ENCODE measurements at regions not wholly inside any gene's neighbourhood (a gene's known extent, or its start where the extent isn't known, plus 50 kb on each side); places are given as distances from the start of the nearest gene placed in this dataset.

DNA sequence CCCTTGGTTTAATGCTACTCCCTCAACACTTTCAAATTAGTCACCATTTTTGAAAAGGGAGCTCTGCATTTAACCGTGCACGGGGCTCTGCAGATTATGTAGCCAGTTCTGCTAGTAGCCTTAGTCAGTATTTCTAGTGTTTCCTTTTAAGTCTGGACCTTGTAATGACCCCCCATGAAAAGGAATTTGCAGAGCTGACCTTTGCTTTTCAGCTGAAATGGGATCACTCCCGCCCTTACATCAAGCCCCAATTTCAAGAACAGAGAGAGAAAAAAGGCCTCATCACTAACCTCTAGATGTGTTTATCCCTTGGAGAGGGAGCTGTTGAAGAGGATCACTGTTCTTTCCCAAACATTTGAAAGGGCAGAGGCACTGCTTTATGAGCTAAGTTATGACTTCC, 490.7 kb upstream of the BTBD3 start:
- no peaks in the 10 kb centered on the region for H4K20me1 ChIP-seq (ENCODE audit: insufficient read depth, low read length)
- no peak overlapping the region for H2AK9ac ChIP-seq (replicated peaks; ENCODE audit: low read depth, low read length, poor library complexity)
- POLR2A ChIA-PET (ENCODE audit: unreplicated experiment): no interaction called here
- H2BK15ac ChIP-seq (ENCODE audit: low read depth, low read length): no peak overlapping the region
- H3K4ac ChIP-seq (ENCODE audit: low read depth, low read length): no peak overlapping the region
- H3K79me1 ChIP-seq (ENCODE audit: low read depth in 1 of 2, low read length in 2 of 2): no peaks in the 10 kb centered on the region
- peaks cover 3% of the 10 kb centered on the region; the same call in 1 of the 2 replicates for H3K4me1 ChIP-seq (ENCODE audit: control insufficient read depth, insufficient read depth, low read length)
- H3K9ac ChIP-seq (ENCODE audit: low read depth, low read length): no peak overlapping the region
- intact Hi-C loops (cut with micrococcal nuclease) (no loop called here), dilution Hi-C loops (cut with HindIII; ENCODE audit: low sequenced_read_pairs, unreplicated experiment) (no loop called here), in situ Hi-C loops (cut with MboI; ENCODE audit: low sequenced_read_pairs) (no loop called here)
- H4K8ac ChIP-seq (ENCODE audit: low read depth in 2 of 2, low read length in 2 of 2): no peak overlapping the region
- no peak for TF ChIP-seq BHLHE40 (IDR thresholded peaks at IDR 0.05; ENCODE audit: low read depth, low read length)
- no peak for TF ChIP-seq CEBPB (IDR thresholded peaks at IDR 0.05; ENCODE audit: low read depth, low read length)
- TF ChIP-seq, protein P1, sequence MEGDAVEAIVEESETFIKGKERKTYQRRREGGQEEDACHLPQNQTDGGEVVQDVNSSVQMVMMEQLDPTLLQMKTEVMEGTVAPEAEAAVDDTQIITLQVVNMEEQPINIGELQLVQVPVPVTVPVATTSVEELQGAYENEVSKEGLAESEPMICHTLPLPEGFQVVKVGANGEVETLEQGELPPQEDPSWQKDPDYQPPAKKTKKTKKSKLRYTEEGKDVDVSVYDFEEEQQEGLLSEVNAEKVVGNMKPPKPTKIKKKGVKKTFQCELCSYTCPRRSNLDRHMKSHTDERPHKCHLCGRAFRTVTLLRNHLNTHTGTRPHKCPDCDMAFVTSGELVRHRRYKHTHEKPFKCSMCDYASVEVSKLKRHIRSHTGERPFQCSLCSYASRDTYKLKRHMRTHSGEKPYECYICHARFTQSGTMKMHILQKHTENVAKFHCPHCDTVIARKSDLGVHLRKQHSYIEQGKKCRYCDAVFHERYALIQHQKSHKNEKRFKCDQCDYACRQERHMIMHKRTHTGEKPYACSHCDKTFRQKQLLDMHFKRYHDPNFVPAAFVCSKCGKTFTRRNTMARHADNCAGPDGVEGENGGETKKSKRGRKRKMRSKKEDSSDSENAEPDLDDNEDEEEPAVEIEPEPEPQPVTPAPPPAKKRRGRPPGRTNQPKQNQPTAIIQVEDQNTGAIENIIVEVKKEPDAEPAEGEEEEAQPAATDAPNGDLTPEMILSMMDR (conservative IDR thresholded peaks at IDR 0.05; ENCODE audit: low read depth, low read length): no peak
- TF ChIP-seq MAFK (IDR thresholded peaks at IDR 0.05; ENCODE audit: low read depth, low read length): no peak
- H2AK5ac ChIP-seq (ENCODE audit: low read depth, low read length): no peak overlapping the region
- H4K5ac ChIP-seq (ENCODE audit: low read depth, low read length): no peak overlapping the region; the same call in 1 of the 2 replicates
- no peak overlapping the region for H3K14ac ChIP-seq (replicated peaks; ENCODE audit: low read depth, low read length)
- H3K27ac ChIP-seq (ENCODE audit: insufficient read depth, low read length): no peak overlapping the region
- no peaks in the 10 kb centered on the region for H3K27me3 ChIP-seq (ENCODE audit: control insufficient read depth, insufficient read depth, low read length)
- no peaks in the 10 kb centered on the region for H3K36me3 ChIP-seq (ENCODE audit: control insufficient read depth, insufficient read depth, low read length)
- H2AFZ ChIP-seq (replicated peaks; ENCODE audit: low read length, poor library complexity): no peak overlapping the region
- ATAC-seq (ENCODE audit: low read depth) (no peak), DNase-seq (no peak)
- no peak overlapping the region for H3K4me3 ChIP-seq (ENCODE audit: insufficient read depth, low read depth, low read length)
- H3K18ac ChIP-seq (ENCODE audit: low read depth, low read length): peak overlapping the region; percentile 65; the same call in 1 of the 2 replicates
- H3K9me3 ChIP-seq (ENCODE audit: control insufficient read depth, insufficient read depth, low read length): no peaks in the 10 kb centered on the region
- H3K4me2 ChIP-seq (ENCODE audit: low read depth, low read length): peak overlapping the region; percentile 55; the same call in 1 of the 2 replicates
- no peaks in the 10 kb centered on the region for H3K9me1 ChIP-seq (ENCODE audit: insufficient read depth, low read length)
- no peak overlapping the region for H2BK120ac ChIP-seq (ENCODE audit: low read depth, low read length)
- 20% methylated on average over 1 of the region's 3 CpGs; no CpG with 5 or more reads in 1 of the 2 experiments for WGBS, 2 experiments (ENCODE audit: extremely low coverage in 2 of 2, insufficient read length in 1 of 2)
- no peak overlapping the region for H3K23ac ChIP-seq (ENCODE audit: low read depth, low read length)
- CTCF ChIA-PET: interaction anchor here (0.6 kb wide), 1 partner anchor 16 kb away, joined by 3 read pairs; no protein-coding TSS in a partner anchor
- BruUV-seq (replicated peaks): no TSS peak
- H4K91ac ChIP-seq (ENCODE audit: insufficient read depth, low read depth, low read length): no peak overlapping the region
- H3K56ac ChIP-seq (ENCODE audit: extremely low read depth, insufficient read depth, low read length): no peak overlapping the region
- H2BK5ac ChIP-seq (ENCODE audit: low read depth, low read length, poor library complexity, severe bottlenecking): no peak overlapping the region
- H2BK20ac ChIP-seq (ENCODE audit: low read depth, low read length): no peak overlapping the region
